CD4-positive, alpha-beta T cell treated with Interleukin-4 for 4 hours (primary cell): ENCODE measurements at regions not wholly inside any gene's neighbourhood (a gene's known extent, or its start where the extent isn't known, plus 50 kb on each side); places are given as distances from the start of the nearest gene placed in this dataset.

ENCODE experiments used
- DNase-seq: peaks from one replicate; pipeline ENCODE4 v3.0.0-alpha.2; 2020

GRCh38 chr5:88939300-88939699 is 56.3 kb upstream of the MEF2C start:
- no peak for DNase-seq

GRCh38 chr5:88938488-88938887 is 55.5 kb upstream of the MEF2C start:
- no peak for DNase-seq

- DNase-seq, result no peak
These were observed 54.4 kb upstream of the MEF2C start for GRCh38 chr5:88937406-88937805.

GRCh38 chr5:88934439-88934838 is 51.5 kb upstream of the MEF2C start:
- no peak for DNase-seq
